Activated CD8-positive, alpha-beta memory T cell treated with anti-CD3 and anti-CD28 coated beads for 36 hours (primary cell): ENCODE measurements at regions not wholly inside any gene's neighbourhood (a gene's known extent, or its start where the extent isn't known, plus 50 kb on each side); places are given as distances from the start of the nearest gene placed in this dataset.

Experiments used
- CTCF ChIA-PET: fragments of 350-600 bp; sonication (Branson Sonifier 250); formaldehyde crosslinking; loops from one replicate; lab custom pipeline; 2021; ENCODE audit warnings: antibody characterized with exemption; lab: Charles Lee
- POLR2A ChIA-PET: fragments of 350-600 bp; sonication (Branson Sonifier 250); formaldehyde crosslinking; loops from one replicate; lab custom pipeline; 2021; ENCODE audit warnings: antibody characterized with exemption; lab: Charles Lee

DNA sequence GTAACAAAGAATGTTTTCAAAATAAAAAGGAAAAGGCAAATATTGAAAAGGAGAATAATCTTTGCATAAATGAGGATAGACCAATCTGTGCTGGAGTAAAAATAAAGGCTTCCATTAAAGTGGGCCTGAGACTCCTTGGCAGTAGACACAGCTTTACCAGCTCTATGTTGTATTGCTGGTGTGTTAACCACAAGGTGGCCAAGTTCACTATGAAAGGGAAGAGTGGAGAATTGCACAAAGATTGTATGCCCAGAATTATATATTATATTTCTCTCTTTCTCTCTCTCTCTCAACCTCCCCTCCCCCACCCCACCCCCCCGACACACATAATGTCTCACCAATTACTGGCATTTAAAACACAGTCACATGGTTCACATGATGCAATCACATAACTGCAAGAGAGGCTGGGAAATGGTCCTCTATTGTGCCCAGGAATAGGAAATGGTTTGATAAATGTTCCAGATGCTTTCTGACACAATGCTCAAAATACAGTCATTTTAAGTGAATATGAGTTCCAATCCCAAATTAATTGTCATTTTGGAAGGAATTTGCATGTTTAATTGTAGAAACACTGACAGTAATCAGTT is 222.6 kb upstream of the SYT1 start:
- ChIA-PET CTCF (no interaction called here), POLR2A (no interaction called here)

GRCh38 chr12:78645956-78646355 is 218.6 kb upstream of the SYT1 start:
- CTCF ChIA-PET: no interaction called here

DNA sequence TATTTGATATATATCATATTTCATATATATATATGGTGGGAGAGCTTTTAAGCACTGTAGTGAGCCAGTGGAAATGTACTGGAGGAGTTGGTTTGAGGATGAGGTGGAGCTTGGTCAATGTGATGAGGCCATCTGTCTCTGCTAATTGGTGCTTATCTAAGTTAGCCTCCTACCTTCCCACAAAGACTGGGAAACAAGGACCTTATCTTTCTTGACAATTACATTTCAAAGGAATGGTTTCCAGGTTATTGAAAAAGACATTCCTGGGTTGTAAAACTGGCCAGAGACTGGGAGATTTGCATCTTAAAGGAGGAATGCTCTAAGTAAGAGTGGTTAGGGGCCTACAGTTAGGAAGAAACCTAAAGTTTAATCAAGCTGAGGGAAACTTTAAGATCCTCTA is 212.8 kb upstream of the SYT1 start:
- ChIA-PET CTCF (no interaction called here), POLR2A (no interaction called here)

More at GRCh38 chr12:78645956-78646355, 218.6 kb upstream of the SYT1 start:
- POLR2A ChIA-PET: no interaction called here

DNA sequence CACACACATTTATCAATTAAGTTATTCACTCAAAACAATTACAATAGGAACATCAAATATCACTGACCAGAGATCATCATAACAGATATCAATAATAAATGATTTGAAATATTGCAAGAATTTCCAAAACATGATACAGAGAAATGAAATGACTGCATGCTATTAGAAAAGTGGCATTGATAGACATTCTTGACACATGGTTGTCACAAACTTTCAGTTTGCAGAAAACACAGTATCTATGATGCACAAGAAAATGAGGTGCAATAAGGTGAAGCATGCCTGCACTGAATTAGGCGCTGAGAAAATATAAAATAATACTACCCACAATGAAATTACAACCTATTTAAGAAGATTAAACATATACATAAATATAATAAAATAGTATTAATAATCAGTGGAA is 198.0 kb upstream of the SYT1 start:
- CTCF ChIA-PET: no interaction called here

DNA sequence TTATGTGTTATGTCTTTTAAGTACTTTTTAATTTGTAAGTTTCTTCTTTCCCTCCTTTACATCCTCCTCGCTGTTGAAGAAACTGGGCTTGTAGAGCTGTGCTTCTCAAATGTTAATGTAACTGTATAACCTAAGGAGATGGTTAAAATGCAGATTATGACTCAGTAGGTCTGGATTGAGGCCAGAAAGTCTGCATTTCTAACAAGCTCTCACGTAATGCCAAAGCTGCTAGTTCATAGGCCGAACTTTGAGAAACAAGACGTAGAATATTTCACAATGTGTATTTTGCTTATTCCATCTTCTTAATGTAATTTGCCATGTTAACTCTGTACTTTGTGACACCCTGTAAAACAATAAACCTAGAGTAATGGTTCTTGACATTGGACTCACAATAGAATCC is 193.3 kb upstream of the SYT1 start:
- CTCF ChIA-PET: no interaction called here
- POLR2A ChIA-PET: no interaction called here

More for the DNA sequence above, 198.0 kb upstream of the SYT1 start:
- POLR2A ChIA-PET: no interaction called here

DNA sequence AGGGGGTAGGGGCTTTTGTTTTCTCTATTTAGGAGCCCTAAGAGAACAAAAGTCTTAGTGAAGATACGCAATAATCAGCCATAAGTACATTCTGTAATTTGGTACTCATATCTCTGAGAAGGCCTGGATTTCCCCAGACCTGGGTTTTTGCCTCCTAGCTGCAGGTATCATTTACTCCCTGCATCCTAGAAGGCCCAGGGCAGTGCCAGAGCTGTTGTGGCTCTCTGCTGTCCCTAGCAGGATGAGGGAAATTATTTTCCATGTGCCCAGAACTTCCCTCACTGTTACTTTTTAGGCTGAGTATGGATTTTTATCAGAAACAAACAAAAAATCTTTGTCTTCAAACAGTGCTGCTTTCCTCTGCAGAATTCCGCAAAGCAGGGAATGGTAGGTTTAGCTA is 192.5 kb upstream of the SYT1 start:
- CTCF ChIA-PET: no interaction called here
- POLR2A ChIA-PET: no interaction called here

DNA sequence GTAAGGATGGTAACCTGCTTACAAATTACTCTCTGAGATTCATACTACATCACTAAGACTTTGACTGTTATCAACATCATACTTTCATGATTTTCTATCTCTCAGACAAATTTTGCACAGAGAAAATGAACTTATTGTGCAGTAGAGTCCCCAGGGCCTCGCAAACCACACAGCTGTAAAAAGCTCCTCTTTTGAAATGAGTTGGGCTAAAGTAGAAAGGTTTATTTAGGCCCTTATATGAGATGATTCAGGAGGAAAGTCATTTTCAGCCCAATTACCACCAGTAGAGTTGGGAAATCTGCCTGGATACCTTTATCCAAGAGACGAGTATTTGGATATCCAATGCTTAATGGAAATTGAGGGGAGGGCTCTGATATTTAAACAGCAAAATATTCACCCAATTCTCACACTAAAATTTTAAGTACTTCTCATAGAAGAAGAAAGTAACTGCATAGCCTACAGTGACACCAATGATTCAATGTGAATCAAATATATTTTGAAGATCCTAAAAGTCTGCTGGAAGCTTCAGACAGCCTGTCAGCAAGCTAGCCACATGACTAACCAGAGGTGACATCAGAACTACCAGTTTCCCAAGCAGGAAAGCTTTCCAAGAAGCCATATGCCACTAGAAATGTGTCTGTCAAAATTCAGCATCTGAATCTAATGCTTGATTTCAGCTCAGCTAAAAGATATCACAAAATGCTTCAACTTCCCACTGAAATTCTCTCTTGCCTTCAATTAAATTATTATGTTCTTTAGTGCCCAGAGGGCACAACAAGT is 190.1 kb upstream of the SYT1 start:
- CTCF ChIA-PET: no interaction called here

DNA sequence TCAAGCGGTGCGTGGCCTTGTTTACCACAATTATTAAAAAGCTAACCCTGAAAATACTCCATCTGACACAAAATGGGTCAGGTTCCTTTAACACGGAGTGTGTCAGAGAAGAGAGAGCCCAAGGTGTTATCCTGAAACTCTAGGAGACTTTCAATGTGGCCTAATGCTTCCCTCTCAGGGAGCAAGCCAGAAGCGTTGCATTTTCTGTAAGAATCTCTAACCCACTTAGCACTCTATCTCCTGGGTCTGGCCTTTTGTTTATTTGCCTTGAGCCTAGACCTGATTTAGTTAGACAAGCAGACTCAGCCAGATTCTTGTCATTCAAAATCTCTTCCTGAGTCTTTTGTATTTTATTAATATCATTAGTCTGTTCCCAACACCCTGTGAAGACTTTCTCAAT is 184.0 kb upstream of the SYT1 start:
- CTCF ChIA-PET: no interaction called here
- POLR2A ChIA-PET: no interaction called here

More for the DNA sequence above, 190.1 kb upstream of the SYT1 start:
- POLR2A ChIA-PET: no interaction called here

GRCh38 chr12:78683031-78683430 is 181.5 kb upstream of the SYT1 start:
- POLR2A ChIA-PET: no interaction called here
- CTCF ChIA-PET: no interaction called here

DNA sequence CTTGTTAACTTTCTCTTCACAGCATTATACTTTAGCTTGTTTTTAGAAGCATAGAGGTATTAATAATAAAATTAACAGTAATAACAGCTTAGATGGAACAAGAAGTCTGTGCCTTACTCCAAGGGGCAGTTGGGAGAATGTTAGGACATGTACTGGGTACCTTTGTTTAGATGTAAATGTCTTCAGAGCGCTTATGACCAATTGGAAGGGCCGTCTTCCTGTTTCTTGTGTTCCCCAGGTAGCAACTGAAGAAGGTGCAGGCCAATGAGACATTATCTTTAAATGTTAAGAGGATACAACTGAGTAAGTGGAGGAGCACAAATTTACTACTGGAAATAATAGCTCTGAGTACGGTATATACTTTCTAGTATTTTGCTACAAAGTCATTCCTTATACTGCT is 180.9 kb upstream of the SYT1 start:
- CTCF ChIA-PET: no interaction called here
- POLR2A ChIA-PET: no interaction called here

GRCh38 chr12:78684419-78684818 is 180.2 kb upstream of the SYT1 start:
- ChIA-PET CTCF (no interaction called here), POLR2A (no interaction called here)

- CTCF ChIA-PET: no interaction called here
- POLR2A ChIA-PET: no interaction called here
Observed at GRCh38 chr12:78695749-78696148, 168.8 kb upstream of the SYT1 start.

- ChIA-PET POLR2A (no interaction called here), CTCF (no interaction called here)
Observed at GRCh38 chr12:78696267-78696666, 168.3 kb upstream of the SYT1 start.

DNA sequence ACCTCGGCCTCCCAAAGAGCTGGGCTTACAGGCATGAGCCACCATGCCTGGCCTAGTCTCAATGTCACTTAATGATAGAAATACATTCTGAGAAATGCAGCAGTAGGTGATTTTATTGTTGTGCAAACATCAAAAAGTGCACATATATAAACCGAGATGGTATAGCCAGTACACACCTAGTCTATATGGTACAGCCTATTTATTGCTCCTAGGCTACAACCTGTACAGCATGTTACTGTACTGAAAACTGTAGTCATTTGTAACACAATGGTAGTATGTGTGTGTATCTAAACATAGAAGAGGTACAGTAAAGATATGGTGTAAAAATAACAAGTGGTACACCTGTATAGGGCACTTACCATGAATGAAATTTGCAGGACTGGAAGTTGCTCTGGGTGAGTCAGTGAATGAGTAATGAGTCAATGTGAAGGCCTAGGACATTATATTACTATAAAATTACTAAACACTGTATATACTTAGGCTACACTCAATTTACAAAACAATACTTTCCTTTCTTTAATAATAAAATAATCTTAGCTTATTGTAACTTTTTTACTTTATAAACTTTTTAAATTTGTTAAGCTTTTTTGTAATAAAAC is 166.7 kb upstream of the SYT1 start:
- CTCF ChIA-PET: no interaction called here
- POLR2A ChIA-PET: no interaction called here

- POLR2A ChIA-PET: no interaction called here
Observed at GRCh38 chr12:78698747-78699146, 165.8 kb upstream of the SYT1 start.

GRCh38 chr12:78700565-78700964 is 164.0 kb upstream of the SYT1 start:
- POLR2A ChIA-PET: no interaction called here
- CTCF ChIA-PET: no interaction called here

More at GRCh38 chr12:78698747-78699146, 165.8 kb upstream of the SYT1 start:
- CTCF ChIA-PET: no interaction called here

DNA sequence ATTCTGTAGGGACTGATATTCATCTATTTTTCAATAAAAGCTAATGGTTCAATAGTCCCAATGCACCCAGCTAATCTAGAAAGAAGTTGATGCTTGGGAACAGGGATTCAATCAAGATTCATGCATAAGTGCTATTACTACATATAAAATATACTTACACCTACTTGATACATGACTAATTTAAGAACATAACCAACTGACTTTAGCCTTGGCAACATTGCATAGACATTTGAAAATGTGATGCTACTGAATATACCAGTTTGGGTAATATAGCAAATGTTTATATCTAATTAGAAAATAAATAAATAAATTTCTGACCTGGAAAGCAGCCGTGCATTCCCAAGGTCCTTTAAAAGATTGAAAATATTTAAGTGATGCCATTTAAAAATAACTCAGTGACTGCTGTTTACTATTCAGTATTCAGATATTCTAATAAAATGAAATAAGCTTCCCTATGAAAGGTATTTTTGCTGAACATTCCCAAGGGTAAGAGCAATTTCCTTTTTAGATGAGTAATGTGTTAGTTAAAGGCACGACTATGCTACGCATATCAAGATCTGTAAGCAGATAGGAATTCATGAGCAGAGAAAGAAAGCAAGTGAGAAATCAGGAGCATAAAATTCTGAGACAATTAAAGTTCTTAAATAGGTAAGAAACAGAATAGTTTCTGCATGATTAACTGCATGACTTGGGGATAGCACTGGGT is 160.6 kb upstream of the SYT1 start:
- POLR2A ChIA-PET: no interaction called here
- CTCF ChIA-PET: no interaction called here

- CTCF ChIA-PET: no interaction called here
- POLR2A ChIA-PET: no interaction called here
Observed at GRCh38 chr12:78711954-78712353, 152.6 kb upstream of the SYT1 start.

- POLR2A ChIA-PET: no interaction called here
Observed at GRCh38 chr12:78712834-78713481, 151.6 kb upstream of the SYT1 start.

GRCh38 chr12:78719721-78720120 is 144.9 kb upstream of the SYT1 start:
- POLR2A ChIA-PET: no interaction called here
- CTCF ChIA-PET: no interaction called here

More at GRCh38 chr12:78712834-78713481, 151.6 kb upstream of the SYT1 start:
- CTCF ChIA-PET: no interaction called here
